ENCODE measurements at regions not wholly inside any gene's neighbourhood (a gene's known extent, or its start where the extent isn't known, plus 50 kb on each side); places are given as distances from the start of the nearest gene placed in this dataset.
A peak's percentile ranks its signal among the peaks of the same experiment; 100 is the strongest.

GRCh38 chr9:105188746-105189145 is 55.7 kb upstream of the SLC44A1 start:
- Histone ChIP-seq H3K27me3 (ENCODE audit: insufficient read depth) (no peaks in the 10 kb centered on the region), H3K9ac (no peak overlapping the region), H3K9me2 (no peaks in the 10 kb centered on the region), H4K20me1 (ENCODE audit: insufficient read depth) (no peaks in the 10 kb centered on the region), H2AFZ (ENCODE audit: low read depth) (no peak overlapping the region), H3K4me2 (no peak overlapping the region), H3K9me3 (no peaks in the 10 kb centered on the region), H3K36me3 (replicated peaks in 1 of 2; ENCODE audit: control insufficient read depth in 1 of 2, insufficient read depth in 2 of 2, low read length in 1 of 2) (no peaks in the 10 kb centered on the region), H3K27ac (ENCODE audit: low read depth in 2 of 2, low read length in 1 of 2) (no peak overlapping the region), H3F3A (replicated peaks; ENCODE audit: insufficient read depth) (no peaks in the 10 kb centered on the region), H3K4me1 (ENCODE audit: control insufficient read depth in 1 of 2, insufficient read depth in 2 of 2, low read depth in 1 of 2, low read length in 1 of 2) (0 out of 4 replicates have a peak, but pooled peaks cover 0 to 5% of the 10 kb centered on the region in 2 experiments), H3K4me3 (ENCODE audit: low read depth in 2 of 2, low read length in 1 of 2) (no peak overlapping the region), H3K79me2 (ENCODE audit: insufficient read depth) (no peaks in the 10 kb centered on the region)
- no peak for DNase-seq
- POLR2A ChIA-PET = no interaction called here
- CTCF ChIA-PET = no interaction called here
- peak; percentile 7; the same call in 1 of the 2 replicates for TF ChIP-seq SMC3 (IDR thresholded peaks at IDR 0.05; ENCODE audit: low read depth, low read length)
- no peak for TF ChIP-seq ELF1 (IDR thresholded peaks at IDR 0.05)
- no CpG with 5 or more reads among the region's 1 CpG for WGBS (ENCODE audit: low lambda C conversion rate)

DNA sequence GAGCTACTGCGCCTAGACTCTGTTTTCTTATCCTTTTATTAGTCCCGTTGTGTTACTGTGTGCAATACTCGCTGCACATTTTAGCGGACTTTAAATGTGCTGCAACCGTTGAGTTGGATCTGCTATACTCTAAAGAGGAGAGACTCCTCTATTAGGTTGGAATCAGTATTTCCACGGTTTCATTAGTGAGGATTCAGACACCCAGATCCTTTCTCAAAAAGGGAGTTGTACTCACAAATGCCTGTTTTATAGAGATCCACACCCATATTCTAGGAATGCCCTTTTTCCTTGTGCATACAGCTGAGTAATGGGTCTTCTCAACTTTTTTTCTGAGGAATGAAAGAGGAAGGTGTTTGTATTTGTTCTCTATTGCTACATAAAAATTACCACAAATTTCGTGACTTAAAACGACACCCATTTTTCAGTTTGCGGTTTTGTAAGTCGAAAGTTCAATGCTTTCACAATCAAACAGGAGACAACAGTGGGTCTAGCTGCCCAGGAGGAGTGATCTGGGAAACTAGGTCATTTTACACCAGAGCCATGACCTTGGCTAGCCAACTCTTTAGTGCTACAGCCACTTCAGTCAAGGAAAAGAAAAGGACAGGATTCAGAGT is 52.8 kb upstream of the SLC44A1 start:
- no peaks in the 10 kb centered on the region for H3K9me3 ChIP-seq
- no peak overlapping the region for H3K4me3 ChIP-seq (ENCODE audit: low read depth in 2 of 2, low read length in 1 of 2)
- no peaks in the 10 kb centered on the region for H3F3A ChIP-seq (replicated peaks; ENCODE audit: insufficient read depth)
- 0 out of 4 replicates have a peak, but pooled peaks cover 0 to 5% of the 10 kb centered on the region in 2 experiments for H3K4me1 ChIP-seq (ENCODE audit: control insufficient read depth in 1 of 2, insufficient read depth in 2 of 2, low read depth in 1 of 2, low read length in 1 of 2)
- no peak overlapping the region for H3K27ac ChIP-seq (ENCODE audit: low read depth in 2 of 2, low read length in 1 of 2)
- H3K9me2 ChIP-seq = no peaks in the 10 kb centered on the region
- no peak for DNase-seq
- H4K20me1 ChIP-seq (ENCODE audit: insufficient read depth) = no peaks in the 10 kb centered on the region
- TF ChIP-seq RAD21 (IDR thresholded peaks at IDR 0.05; ENCODE audit: low read length) = no peak
- TF ChIP-seq EZH2phosphoT487 (IDR thresholded peaks at IDR 0.05; ENCODE audit: borderline replicate concordance, low read depth) = no peak
- TF ChIP-seq, protein P1, sequence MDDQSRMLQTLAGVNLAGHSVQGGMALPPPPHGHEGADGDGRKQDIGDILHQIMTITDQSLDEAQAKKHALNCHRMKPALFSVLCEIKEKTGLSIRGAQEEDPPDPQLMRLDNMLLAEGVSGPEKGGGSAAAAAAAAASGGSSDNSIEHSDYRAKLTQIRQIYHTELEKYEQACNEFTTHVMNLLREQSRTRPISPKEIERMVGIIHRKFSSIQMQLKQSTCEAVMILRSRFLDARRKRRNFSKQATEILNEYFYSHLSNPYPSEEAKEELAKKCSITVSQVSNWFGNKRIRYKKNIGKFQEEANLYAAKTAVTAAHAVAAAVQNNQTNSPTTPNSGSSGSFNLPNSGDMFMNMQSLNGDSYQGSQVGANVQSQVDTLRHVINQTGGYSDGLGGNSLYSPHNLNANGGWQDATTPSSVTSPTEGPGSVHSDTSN (IDR thresholded peaks at IDR 0.05) = no peak
- TF ChIP-seq IRF3 (IDR thresholded peaks at IDR 0.05; ENCODE audit: low read depth, low read length) = no peak
- TF ChIP-seq RXRA (IDR thresholded peaks at IDR 0.05; ENCODE audit: borderline replicate concordance, low read depth) = no peak
- TF ChIP-seq GABPA (IDR thresholded peaks at IDR 0.05; ENCODE audit: low read depth) = no peak
- TF ChIP-seq GATA2 (CRISPR knock-in tag; IDR thresholded peaks at IDR 0.05) = no peak
- TF ChIP-seq EP300 (IDR thresholded peaks at IDR 0.05; ENCODE audit: borderline replicate concordance in 1 of 2, low read depth in 1 of 2, low read length in 1 of 2) = no peak
- no peak for TF ChIP-seq MXI1 (IDR thresholded peaks at IDR 0.05; ENCODE audit: low read depth, low read length)
- no peak for TF ChIP-seq CHD2 (IDR thresholded peaks at IDR 0.05; ENCODE audit: low read length, partially characterized antibody)
- WGBS (ENCODE audit: low lambda C conversion rate) = 80% methylated on average over 10 of the region's 10 CpGs
- H3K4me2 ChIP-seq = no peak overlapping the region
- H2AFZ ChIP-seq (ENCODE audit: low read depth) = no peak overlapping the region
- ChIA-PET POLR2A (no interaction called here), CTCF (no interaction called here)
- H3K79me2 ChIP-seq (ENCODE audit: insufficient read depth) = no peaks in the 10 kb centered on the region
- no peak overlapping the region for H3K9ac ChIP-seq
- no peaks in the 10 kb centered on the region for H3K27me3 ChIP-seq (ENCODE audit: insufficient read depth)
- H3K36me3 ChIP-seq (replicated peaks in 1 of 2; ENCODE audit: control insufficient read depth in 1 of 2, insufficient read depth in 2 of 2, low read length in 1 of 2) = no peaks in the 10 kb centered on the region
